SKM-1 treated with dmso at 0.1 percent for 144 hours (cell line): ENCODE measurements at regions not wholly inside any gene's neighbourhood (a gene's known extent, or its start where the extent isn't known, plus 50 kb on each side); places are given as distances from the start of the nearest gene placed in this dataset.

ENCODE experiments used
- DNase-seq: peaks from one replicate; lab custom pipeline; 2025; ENCODE audit not compliant: unreplicated experiment; lab: John Stamatoyannopoulos, UW

DNA sequence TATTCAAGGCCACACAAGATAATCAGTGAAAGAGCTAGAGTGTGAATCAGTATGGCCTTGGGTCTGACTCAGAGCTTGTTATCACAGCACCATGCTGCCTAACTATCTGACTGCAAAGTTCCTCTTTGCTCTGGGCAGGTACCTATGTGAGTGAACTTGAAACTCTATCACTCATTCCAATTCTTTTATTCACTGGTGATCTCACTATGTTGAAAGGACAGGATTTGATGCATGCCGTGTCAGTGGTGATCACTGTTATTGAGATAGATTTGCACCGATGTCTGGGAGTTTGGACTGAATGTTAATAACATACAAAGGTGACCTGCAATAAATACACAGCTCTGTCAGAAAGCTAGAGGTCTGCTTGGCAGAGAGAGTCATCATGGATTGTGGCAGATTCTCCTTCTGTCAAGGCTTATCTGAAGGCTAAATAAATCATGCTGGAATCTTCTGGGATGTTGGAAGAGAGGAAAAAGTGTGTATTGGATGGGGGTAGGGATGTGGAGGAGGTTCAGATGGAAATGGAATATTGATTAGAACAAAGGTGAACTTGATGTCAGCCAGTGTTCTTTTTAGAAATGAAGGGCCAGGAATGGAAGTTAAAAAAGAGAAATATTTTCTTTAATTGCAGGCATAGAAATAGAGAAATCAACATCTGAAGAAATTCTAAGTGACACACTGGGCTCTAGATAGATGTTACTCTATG is 91.8 kb upstream of the TNC start:
- no peak for DNase-seq

DNA sequence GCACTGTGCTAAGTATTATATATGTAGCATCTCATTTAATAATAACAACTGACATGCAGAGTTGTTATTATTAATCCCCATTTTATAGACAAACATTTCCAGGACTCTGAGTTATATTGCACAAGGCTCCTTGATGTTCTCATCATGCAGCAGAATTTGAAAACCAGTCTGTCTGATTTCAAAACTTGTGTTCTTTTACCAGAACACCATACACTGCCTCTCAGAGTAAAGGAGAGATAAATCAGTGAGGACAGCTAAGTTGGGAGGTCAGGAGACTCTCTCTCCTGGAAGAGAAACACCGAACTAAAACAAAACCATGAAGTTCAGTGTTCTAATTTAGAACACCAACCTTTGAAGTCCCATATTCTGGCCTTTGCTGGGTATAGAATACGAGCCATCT is 92.7 kb upstream of the TNC start:
- DNase-seq, result no peak

DNA sequence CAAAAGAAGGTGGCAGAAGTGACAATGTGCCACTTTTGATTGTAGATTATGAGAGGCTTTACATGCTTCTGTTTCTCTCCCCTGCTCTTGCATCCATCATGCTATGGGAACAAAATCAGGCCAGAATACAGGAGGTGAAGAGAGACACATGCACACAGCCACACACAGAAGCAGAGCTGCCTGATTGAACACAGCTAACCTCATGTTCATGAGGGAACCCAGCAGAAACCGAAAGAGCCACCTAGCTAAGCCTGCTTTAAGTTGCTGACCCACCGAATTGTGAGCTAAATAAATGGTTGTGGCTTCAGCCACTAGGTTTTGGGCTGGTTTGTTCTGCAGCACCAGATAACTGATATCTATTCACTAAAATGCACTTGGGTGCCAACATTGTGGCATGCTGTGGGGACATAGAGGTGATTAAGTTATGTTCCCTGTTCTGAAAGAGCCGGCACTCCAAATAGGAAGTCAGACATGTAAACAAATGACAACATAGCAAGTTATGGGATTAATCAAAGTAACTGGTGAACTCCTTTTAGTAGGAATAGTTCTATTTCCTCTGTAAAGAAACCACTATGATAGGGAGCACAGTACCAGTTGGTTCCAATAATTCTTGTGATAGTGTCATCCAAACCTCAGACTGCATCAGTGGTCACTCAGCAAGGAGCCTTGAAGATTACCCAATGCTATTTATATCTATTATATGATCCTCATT is 93.6 kb upstream of the TNC start:
- DNase-seq, result no peak

DNA sequence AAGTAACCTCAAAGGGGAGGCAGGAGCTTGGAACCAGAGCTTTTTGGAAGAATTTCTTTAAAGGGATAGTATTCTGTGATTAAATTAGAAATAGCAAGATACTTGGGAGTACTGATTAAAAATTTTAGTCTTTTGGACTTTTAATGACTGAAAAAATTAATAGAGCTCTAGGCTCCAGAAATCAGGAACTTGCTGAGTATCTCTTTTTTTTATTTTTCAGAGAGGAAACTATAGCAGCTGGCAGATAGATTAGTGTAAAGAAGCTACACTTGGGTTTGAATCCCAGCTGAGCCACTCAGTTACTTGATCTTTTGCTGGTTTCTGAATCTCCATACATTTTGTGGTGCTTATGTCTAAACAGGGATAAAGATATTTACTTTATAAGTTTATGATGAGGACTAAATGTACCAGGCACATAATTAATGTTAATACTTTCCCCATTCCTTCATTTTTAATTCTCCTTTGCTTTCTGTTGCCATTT is 94.2 kb upstream of the TNC start:
- DNase-seq, result no peak

DNA sequence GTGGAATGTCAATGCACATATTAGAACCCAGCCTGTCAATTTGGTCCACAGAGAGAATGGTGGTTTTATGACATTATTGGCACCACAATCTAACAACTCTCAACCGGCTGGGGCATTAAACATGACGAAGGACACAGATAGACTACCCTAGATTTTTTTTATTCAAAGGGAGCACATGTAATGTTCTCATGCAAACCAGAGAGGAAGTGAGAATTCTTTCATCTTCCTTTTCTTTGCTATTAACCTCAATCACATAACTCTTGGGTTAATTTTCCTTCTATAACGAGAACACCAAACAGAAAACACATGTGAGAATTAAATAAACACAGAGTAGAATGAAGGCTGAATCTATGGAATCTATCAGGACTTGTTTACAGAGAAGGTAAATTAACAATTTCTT is 94.9 kb upstream of the TNC start:
- no peak for DNase-seq

DNA sequence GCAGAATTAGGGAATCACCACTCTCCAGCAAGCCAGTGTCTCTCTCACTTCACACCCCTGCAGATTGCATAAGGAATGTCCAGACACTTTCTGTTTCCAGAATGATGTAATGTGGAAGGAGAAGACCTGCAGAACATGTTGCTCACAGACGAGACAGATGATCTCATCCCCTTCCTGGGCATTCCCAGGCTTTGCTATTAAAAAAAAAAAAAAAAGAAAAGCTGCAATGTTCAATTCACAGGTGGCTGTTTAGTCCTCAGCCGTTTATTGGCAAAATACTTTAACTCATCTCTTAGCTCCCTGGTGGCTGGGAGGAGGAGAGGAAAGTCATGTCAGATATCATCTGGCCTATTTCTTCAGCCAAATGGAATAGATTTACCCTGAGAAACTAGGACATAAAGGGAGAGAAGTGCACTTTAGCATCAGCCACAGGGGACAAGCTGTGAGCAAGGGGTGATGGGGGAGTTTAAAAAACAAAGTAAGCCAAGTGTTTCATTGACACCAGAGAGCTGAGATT is 95.9 kb upstream of the TNC start:
- DNase-seq, result no peak

DNA sequence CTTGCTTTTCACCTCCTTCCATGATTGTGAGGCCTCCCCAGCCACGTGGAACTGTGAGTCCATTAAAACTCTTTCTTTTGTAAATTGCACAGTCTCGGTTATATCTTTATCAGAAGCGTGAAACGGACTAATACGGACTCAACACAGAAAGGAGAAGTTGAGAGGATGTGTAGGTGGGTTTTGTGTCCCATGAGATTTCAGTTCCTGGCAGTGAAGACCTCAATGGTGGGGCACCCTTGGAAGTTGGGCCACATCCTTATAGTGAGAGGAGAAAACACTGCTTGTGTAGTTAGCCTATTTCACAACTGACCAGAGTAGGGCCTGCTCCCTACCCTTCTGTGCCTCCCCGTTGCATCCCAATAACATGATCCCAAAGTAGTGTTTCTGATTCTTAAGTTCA is 98.9 kb upstream of the TNC start:
- no peak for DNase-seq

DNA sequence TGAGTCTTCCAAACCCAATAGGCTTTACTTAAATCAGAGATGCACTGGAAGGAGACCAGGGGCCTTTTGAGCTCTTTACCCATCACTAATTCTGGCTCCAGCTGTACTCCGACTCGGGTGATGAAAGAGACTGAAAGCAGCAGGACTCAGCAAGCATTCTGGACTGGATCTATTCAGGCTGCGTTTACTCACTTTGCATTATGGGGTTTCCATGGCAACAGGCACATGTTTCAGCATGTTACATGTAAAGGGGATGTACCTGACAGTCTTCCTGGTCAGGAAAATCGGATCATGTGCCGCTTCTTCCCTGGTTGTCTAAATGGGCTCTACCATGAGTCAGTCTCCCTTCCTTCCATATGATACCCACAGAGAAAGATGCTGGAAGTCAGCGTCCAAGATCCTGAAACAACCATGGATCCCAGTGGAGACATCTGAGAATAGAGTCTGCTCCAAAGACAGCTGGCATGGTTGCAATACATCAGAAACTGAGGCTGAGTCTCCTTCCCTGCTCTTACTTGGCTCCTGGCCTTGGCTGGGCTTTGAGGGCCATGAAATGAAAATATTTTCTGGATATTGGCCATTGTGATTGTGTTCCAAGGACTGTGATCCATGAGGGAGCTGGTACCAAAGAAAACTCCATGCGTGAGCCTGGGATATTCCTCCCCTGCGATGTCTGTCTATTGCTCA is 102.5 kb upstream of the TNC start:
- DNase-seq, result no peak

DNA sequence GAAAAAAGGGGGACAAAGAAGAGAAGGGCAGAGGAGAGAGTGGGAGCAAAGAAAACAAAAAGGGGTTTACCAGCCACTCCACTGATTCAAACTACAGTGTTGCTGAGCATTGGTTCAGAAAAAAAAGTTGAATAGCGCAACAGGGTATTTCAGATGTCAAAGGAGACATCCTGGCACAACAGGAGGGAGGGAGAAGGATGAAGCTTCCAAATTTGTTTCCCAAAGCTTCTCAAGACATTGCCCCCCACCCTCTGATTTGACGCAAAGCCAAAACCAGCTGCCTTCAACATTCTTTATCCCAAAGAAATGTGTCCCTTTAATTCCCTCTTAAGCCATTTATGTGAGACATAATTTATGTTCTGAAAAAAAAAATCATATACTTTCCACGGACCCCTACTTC is 105.5 kb upstream of the TNC start:
- no peak for DNase-seq

DNA sequence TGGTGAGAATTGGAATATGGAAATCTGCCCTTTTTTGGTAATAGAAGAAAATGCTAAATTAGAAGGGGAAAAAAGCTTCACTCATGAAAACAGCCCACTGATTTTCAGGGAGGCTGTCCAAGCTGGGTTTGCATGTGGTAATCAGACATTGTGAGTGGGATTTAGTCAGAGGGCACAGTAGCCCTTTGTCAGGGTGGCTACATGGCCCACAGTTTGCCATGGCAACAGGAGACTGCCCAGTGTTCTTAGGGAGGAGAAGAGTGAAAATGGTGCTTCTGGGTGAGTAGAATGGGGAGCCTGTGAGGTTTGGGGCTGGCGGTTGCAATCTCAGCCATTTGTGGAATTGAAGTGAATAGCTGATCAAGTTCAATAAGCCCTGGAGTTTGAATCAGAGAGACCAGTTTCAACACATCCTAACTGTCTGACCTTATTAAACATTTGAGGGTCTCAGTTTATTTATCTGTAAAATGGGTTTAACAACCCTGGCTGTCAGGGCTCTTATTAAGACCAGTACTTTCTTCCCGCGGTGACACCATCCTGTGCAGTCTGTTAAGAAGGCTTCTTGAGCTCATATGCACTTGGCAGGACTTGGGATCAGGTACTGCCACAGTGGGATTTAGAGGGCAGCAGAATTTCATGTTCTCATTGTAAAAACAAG is 107.6 kb upstream of the TNC start:
- DNase-seq, result no peak

DNA sequence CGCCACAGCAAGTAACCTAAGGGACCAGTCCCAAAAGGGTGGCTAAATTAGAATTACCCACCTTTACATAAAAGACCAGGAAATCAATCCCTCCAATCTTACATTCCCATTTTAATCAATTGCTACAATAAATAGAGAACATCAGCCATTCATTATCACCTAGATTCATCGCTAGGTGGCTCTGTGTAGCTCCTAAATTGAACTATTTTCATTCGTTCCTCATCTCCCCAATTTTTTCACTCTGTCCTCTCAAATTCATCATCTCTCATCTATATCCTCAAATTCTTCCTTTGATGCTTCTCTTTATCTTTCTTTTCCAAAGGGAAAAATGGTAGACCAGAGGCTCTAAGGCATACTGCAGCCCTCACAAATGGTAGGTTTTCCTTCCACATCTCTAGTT is 108.2 kb upstream of the TNC start:
- no peak for DNase-seq

DNA sequence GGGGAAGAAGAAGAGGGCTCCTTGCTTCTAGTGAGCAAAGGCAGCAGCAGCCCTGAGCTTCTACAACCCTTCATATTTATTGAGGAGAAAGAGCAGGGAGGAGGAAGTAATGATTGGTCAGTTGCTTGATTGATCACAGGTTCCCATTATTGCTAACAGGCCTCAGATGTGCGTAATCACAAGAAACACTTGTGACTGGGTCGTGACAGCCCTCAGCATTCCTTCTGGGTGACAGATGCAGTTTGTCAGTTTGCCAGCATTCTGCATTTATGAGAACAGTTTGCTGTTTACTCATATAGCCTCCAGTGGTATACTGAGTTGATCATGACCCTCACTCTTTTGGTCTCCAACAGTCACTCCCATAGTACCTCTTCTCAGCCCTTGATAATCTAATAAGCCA is 111.5 kb upstream of the TNC start:
- no peak for DNase-seq

DNA sequence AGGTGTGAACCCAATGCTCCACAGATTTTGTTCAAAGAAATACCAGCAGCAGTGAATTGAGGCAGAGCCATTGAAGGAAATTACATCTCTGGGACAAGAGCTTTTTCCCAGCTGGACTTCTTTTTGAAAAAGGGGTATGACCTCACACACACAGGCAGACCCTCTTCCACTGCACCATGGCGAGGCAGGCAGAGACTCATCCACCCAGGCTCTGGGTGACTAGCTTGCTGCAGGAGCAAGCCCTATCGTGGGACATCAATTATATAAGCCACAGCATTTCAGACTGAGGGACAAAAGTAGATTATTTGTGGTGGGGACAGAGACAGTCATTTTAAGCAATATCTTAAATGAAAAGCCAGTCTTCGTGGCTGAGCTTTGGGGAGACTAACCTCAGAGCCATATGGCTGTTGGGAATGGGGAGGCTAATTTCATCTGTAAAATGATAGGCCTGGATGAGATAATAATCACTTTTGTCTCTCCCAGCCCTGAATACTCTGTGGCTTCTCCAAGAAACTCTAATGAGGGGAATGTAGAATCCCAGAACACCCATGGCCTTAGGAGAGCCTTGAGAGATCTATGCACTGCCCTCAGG is 113.1 kb upstream of the TNC start:
- no peak for DNase-seq

DNA sequence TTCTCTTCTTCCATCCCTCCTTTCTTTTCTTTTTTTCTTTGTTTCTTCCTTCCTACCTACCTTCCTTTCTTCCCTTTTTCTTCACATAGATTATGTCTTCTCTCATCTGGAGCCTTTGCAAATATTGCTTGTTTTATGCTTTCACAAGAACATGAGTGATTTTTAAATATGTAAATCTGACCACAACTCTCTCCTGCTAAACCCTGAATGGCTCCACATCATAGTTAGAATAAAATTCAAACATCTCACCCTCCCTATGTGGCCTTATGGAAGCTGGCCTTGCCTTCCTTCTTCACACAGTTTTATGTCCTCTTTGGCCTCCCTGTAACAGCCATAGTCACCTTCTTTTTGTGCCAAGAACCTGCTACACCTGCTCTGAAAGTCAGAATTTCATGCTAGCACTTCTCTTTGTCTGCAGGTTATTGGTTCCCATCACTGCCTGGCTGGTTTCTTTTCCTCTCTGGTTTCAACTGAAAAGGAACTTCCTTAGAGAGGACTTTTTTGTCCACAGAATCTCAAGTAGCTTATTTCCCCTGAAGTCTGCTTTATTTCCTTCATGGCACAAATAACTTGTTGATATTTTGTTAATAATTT is 114.3 kb upstream of the TNC start:
- no peak for DNase-seq

DNA sequence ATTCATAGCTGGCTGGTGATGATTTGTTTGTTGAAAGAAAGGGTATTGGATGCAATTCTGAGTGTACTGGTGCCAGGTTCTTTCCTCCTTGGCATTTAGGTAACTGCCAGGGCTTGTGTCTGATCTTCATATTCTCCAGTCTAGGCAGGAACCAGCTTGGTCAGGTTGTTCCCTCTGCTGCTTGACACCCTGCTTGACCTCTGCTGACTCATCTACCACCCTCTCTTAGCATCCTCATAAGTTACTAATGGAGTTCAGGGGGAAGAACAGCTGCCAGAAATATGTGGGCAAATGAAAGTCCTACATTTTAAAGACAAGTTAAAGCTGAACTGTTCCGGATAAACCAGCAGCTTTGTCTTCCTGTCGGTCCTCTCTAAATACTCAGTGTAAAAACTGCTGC is 116.1 kb upstream of the TNC start:
- DNase-seq, result no peak

DNA sequence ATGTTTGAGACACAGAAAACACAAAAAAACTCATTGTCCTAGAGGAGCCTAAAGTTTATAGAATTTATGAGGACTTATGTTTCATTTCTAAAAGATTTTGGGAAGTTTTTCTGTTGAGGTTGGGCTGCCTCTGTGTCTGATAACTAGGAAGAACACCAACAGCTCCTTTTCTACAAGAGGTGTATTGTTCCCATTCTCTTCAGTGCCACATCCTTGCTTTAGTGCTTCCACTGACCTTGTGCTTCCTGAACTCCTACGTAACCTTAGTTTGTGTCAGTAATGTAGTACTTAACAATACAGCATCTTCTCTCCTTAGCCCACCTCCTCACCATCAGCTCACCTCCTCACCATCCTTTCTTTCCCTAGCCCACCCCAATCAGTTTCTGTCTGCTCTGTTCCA is 117.3 kb upstream of the TNC start:
- DNase-seq, result no peak

DNA sequence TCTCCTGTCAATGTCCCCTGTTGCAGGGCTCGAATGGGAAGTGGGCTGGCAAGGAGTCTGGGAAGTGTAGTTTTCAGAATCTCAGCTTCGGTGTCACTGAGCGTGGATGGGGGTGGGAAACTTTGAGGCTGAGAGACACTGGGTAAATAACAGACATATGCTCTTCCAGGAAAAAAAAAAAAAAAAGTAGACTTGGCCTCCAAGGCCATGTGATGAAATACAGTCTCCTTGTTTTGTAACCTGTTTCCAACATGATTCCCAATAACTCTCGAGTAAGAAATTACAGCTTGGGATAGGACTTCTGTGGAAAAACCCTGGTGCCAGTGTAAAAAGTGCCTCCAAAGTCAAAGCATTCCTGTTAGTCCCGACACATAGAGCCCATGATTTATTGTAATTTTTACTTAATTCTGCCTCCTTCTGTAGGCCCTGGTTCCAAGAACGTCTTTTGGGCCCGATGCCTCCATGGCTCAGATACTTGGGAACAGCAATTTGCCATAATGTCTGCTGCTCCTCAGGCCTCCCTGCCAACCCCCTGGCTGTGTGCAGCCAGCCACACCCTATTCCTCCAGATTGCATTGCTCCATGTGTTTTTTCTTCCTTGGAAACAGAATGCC is 119.5 kb upstream of the TNC start:
- no peak for DNase-seq

DNA sequence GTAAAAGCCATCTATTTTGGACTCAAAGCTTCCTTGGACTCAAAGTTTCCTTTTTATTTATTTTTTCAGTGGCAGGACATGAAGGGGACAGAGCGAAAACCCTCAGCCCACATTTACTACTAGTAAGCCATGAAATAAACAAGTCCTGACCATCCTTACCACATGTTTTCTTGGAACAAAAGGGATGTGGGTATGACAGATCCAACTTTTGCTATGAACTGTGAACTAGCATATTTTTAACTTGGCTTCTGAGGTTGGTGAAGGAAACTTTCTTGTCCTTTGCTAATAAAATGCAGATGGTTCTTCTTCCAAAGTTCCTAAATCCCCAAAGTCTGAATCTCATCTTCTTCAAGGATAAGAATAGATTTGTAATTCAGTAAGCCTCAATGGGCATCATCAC is 122.7 kb upstream of the TNC start:
- no peak for DNase-seq

DNA sequence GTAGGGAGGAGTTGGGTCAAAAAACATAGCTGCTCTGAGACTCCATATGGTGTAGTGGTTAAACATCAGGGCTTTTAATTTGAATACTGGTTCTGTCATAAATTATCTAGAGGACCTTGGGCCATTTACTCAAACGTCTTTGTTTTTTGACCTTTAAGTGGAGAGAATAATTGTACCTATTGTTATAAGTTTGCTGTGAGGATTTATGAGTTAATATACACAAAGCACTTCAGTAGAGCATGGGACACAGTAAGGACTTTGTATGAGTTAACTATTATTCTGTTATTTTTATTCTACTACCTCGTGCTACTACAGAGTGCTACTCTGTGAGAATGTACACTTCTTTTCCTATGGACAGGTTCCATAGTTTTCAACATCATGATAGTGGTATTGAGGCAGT is 123.7 kb upstream of the TNC start:
- no peak for DNase-seq

DNA sequence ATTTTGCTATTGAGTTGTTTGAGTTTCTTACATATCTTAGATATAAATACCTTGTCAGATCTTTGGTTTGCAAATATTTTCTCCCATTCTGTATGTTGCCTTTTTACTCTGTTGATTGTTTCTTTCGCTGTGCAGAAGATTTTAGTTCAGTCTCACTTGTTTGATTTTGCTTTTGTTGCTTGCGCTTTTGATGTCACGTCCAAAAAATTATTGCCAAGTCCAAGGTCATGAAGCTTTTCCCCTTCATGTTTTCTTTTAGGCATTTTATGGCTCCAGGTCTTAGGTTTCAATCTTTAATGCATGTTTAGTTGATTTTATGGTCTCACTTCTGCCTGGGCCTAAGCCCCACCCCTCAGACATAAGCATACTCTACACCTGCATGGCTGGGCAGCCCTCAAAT is 131.5 kb upstream of the TNC start:
- no peak for DNase-seq
